Amygdala (tissue), 56 donors: ENCODE measurements at regions not wholly inside any gene's neighbourhood (a gene's known extent, or its start where the extent isn't known, plus 50 kb on each side); places are given as distances from the start of the nearest gene placed in this dataset.

Experiments used
- DNase-seq, 56 donors: peaks; one replicate each; lab custom pipeline; 2025; lab: John Stamatoyannopoulos, UW

DNA sequence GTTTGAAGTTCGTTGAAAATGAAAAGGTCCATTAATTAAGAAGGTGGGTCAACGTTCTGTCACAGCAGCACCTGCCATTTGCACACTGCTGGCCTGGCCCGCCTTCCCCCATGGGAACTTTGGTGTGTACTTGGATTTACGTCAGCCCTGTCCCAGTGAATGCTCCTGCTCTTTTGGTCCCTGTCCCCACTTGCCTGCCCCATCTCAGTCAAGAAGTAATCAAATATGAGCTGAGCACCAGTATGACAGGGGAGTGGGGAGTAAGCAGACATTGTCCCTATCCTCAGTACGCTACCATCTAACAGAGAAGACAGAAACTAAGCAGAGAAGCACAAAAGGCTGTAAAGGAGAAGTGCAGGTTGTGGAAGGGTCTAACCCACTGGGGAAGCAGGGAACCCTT, 65.1 kb downstream of the SLC4A3 start:
- DNase-seq, result no peak

DNA sequence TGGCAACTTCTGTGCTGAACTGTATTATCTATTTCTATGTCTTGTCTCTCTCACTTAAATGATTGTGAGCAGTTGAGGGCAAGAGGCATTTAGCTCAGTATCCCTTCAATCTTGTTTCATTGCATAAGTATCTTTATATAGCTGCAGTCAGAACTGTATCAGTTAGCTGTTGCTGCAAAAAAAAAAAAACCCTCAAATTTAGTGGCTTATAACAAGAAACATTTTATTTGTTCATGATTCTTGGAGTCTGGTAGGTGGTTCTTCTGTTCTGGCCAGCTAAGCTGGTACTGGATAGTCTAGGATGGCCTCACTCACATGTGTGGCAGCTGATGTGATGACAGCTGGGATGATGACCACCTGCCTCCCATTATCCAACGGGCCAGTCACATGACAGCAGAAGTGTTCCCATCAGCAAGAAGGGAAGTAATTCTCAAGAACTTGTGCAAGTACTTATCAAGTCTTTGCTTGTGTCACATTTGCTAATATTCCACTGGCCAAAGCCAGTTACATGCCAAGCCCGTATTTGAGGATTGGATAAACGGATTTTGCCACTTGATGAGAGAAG, 67.8 kb downstream of the SLC4A3 start:
- DNase-seq, result no peak

DNA sequence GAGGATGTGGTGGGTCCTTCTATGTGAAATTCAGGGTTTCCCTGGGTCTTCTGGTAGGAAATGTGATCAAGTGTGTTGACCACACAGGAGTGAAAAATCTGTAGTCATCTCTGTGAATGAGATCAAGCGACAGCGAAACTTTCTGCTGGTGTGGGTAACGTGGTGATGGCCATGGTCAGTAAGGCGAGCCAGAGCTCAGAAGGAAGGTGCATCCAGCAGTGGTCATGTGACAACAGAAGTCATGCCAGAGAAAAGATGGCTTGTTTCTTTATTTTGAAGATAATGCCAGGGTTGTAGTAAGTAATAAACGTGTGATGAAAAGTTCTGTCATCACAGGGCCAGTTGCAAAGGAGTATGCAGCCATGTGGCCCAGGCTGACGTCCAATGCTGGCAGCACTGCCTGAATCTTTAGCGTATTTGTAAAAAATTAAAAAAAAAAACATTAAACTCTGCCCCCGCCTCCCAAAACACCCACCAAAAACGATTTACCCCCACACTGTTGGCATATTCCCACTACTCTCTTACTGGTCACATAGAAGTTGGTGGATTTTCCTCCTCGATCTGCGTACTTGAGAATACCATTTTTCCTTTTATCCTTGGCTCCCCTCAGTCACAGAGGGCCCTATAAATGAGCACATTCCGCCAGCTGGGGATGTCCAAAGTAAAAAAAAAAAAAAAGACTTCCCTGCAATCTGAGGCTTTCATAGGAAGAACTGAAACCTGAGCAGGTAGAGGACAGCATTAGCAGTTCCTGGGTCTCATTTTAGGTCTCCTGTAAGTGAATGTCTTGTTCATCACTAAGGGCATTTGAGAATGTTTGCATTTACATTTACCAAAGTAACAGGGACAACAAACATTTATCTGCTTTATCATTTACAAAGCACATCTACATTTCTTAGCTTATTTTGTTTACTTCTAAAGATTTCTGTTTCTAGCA, 70.6 kb downstream of the SLC4A3 start:
- DNase-seq, result no peak

DNA sequence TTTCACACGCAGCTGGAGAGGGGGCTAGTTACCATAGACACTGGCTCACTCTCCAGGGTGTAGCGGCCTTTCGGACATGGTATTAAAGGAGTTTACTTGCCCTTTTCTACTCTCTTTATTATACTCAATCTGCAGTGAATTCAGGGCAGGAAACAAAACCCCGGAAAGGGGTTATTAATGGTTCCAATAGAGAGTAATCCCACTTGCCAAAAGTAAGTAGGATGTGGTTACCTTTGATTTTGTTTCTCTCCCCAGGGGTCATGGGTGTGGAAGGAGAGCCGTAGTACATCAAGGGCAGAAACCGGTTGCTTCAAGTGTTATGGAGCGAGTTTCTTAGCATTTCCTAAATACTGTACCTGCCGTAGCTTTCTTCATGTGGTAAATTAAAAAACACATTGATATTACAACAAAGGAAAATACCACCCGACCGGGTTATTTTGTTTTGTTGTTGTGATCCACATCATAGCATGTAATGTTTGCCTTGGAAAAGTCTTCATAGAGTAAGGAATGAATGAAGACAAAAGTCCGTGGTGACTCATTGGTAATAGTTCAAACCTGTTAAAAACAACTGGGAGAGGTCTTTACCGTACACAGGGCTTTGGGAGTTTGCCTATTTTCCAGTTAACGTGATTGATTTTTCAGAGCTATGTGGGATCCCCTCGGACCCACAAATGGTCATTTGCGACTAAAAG, 71.5 kb downstream of the SLC4A3 start:
- DNase-seq, result no peak

DNA sequence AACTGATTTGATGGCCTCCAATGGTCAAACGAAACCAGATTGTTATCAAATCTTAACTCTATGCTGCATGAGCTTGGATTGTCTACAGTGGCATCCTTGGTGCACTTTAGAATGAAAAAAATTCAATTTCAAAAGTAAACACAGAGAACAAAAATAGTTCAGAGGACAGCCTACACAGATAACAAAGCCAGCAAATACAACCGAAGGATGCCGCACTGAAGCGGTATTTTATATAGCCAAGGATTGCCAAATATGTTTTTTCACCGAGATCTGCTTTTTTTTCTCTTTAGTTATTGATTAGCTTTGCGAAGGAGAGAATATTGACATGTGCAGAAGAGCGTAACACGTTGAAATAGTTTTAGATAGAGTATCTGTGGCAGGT, 72.0 kb downstream of the SLC4A3 start:
- DNase-seq, result no peak

DNA sequence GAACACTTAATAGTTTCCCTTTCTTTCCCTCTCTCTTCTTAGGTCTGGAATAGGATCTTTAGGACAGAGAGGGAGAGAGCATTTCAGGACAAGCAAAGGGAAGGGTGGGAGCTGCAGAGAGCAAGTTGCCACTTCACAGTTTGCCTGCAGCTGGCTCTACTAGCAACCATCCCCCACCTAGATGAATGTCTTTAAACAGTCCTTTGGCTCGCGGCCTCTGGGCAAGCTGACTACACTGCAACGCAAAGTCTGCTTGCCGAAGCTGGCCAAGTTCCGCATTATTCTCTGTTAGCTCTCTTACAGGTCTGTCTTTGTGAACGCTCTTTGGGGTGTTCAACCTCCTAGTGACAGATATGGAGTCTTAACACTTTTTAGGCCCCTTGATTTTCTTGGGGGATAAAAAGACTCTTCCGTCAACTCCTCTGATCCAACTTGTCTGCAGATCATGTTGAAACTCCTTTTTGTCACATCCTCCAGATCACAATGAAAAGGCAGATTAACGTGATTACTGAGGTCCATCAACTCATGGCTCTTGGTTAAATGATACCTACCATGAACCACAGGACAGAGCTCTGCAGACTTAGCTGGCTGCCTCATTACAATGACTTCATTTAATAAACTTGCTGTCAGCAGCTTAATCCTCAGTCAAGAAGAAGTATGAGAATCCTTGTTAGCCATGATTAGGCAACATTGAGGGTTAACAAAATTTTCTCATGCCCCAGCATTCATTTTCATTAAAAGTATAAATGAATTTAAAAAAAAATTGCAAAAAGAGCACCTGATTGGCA, 74.6 kb downstream of the SLC4A3 start:
- DNase-seq, result peak in 16 of 56 donors; percentile 3 to 29 (median 10)

DNA sequence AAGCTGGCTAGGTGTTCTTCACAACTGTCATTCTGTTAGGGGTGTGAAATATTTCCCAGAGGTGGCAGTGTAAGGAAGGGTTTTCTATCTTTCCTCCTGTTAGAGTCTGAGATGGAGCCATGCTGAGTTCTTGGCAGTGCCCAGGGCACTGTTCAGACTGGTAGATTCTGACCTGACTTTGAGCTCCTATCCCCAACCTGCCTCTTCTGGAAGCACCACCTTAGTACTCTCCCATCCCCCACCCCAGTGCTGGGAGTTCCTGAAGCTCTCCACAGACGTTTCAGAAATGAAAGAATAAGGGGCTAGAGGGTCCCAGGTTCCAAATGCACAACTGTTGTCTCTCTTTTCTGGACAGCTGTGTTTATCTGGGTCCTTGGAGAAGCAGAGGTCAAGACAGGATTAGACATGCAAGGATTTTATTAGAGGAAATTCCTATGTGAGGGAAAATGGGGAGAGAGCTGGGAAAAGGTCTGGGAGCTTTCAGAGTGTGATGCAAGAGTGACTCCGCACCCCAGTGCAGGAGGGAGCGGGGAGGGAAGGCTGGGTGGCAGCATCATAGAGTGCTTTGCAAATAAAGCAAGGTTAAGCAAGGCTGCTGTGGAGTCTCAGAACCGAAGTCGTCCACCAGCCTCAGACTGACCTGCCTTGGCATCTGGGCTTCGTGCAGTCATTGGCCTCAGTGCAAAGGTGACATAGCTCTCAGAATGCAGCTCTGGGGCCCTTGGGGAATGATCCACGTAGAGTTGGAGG, 75.5 kb downstream of the SLC4A3 start:
- no peak for DNase-seq

DNA sequence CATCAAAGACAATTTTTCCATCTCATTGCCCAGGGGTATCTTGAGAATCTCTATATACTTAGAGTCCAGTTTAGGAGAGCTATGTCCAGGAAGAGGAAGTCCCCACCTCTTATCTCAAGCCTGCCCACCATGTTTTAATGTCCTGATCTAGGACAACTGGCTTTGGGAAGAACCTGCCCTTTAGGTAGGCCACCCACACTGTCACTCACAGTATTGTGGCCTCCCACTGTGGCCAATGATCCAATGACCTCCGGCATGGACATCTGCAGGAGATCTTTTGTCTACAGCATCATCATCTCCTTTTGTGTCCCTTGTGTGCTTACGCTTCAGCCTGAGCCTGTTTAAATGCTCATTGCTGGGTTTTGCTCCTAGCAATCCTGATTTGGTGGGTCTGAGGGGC, 77.4 kb downstream of the SLC4A3 start:
- no peak for DNase-seq

DNA sequence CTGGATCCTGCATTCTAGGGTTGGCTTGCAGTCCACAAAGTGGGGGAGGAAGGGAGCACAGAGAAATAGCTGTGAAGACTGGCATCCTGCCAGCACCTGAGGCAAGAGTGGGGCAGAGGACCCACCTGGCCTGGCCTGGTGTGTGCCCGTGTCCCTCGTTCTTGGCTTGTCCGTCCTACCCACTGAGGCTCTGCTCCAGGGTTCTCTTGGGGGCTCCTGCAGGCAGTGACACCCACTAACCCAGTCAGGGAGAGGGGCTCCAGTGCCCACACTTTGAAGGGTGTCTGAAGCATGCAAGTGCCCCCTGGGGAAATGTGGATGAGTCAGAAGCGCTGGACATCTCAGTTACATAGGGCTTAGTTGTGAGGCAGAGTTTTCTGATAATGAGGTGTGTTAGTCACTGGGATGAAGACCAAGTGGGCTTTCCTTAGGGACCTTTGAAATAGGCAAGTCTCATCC, 79.4 kb downstream of the SLC4A3 start:
- no peak for DNase-seq

DNA sequence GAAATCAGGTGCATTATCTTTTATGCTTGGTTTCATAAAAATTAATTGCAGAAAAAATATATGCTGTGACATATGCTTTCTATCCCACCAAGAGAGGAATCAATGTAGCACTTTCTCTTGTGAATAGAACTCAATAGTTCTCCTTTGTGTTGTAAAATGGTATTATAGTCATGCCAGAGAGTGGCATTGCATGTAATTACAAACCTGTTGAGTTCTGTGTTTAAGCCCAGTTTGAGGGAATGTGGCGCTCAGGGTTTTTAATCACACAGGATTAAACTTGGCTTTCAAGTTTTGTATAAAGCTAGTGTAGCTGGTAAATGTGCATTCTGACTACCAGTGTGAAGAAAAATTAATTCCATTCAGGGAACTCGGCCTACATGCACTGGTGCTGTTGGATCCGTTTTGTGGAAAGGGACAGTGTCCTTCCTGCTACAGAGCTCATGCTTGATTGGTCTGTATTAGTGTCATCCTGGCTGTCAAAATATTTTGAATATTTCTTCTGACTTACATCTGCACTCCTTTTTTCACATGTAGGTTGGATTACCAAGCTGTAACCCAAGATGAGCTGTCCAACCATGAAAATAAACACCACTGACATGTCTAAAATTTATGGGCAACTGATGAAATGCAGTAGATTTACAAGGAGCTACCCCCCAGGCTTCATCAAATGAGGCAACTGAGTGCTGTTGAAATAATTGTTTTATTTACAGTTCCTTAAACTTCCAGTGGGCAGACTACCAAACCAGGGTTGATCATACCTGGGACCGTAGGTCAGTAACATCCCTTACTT, 80.3 kb downstream of the SLC4A3 start:
- DNase-seq, result no peak

DNA sequence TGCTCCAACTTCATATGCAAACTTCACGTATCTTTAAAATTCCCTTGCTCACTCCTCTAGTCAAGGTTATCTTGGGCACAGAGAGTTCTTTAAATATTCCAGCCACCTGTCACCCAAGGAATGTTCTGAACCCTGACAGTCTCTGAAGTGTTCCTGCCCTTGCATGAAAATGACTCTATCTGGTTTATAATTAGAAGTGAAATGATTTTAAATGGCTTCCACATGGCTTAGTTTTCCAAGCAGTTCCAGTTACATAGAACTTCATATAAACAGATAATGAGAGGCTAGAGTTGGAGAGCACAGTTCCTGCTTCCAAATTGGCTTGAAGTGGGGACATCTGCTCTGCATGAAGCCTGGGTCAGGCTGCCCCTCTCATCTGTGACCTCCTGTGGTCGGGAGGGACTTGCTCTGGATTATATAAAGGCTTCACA, 81.9 kb downstream of the SLC4A3 start:
- no peak for DNase-seq

DNA sequence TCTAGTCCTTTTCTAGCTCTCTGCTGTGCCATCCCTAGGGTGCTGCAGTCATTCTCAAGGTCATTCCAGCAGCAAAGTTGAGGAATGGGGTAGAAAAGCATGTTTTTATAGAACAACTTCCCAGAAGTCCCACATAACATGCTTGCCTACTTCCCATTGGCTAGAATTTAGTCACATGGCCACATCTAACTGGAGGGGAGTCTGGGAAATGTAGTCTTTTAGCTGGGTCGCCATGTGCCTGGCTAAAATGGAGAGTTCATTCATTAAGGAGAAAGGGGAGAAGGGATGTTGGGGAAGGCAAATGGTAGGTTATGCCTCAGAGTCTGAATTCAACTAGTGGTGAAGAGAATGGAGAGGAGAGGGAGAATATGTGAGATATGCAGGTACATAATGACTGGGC, 85.7 kb downstream of the SLC4A3 start:
- no peak for DNase-seq

DNA sequence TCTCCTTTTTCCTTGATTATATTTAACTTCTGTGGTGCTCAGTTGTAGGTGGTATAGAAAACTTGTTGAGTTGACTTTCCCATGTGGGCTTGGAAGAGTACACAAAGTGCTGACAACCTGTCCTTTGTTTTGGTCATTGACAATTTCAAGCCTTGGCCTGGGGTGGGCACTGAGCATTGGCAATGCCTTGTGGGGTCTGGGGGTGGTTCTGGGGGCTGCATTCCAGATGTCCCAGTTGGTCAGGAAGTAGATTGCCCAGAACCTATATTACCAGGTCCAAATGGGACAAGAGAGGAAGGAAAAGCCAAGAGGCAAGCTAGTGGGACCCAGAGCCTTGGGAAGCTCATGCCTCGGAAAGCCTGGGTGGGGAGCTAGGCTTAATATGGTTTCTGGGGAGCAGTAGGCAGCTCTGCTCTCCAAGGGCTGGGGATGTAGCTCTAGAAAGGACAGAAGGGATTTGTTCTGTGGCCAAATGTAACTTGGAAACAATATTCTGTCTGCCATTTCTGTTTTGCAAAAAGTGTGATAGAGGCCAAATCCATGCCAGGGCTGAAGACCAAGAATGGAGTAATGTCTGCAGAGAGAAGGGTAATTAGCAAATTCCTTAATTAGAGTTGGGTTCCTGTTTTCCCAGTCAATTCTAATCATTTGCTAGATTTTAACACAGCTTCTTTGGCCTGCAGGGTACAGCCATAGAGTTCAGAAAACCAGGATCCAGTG, 87.4 kb downstream of the SLC4A3 start:
- DNase-seq, result no peak

DNA sequence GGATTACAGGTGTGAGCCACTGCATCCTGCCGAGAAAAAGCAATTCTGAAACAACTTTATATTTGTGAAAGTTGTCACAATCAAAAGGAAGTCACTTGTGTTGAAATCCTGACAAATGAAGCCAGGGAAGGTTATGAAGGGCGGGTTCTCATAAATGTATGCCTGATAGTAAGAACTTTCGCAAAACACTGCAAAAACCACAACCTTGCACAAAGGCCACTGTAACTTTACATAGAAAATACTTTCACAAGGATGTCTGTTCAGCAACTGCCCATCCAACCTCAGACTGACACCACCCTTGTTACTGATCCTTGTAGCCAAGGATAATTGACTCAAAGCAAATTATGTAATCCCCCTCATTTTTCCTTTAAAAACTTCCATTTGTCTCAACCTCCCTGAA, 90.6 kb downstream of the SLC4A3 start:
- DNase-seq, result no peak

DNA sequence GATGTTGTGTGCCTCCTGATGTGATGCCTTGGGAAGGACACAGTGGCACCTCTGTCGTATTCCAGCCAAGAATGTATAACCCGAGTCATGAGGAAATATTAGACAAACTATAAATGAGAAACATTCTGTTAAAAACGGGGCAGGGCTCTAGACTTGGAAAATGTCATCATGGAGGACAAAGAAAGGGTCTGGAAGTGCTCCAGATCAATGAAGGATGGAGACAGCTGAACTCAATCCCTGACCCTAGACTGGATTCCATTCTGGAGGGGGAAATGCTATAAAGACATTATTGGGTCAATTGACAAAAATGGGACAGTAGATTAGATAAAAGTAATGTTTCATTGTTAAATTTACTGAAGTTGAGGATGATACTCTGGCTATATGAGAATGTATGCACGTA, 92.1 kb downstream of the SLC4A3 start:
- no peak for DNase-seq

DNA sequence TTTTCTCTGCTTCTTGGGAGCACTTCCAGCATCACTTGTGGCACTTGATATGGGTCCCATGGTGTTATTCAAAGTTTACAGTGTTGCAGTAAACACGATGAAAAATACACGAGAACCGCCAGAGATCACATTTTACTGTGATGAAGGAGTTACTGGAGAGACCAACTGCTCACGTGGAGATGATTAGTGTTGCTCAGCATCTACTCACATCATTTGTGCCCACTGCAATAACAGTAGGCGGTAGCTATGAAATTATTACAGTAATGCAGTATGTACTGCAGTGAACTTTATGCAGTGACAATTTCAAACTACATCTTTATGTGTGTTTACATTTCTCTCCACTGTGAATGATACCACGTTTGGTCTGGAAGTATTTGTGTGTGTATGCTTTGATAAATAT, 93.5 kb downstream of the SLC4A3 start:
- DNase-seq, result no peak

DNA sequence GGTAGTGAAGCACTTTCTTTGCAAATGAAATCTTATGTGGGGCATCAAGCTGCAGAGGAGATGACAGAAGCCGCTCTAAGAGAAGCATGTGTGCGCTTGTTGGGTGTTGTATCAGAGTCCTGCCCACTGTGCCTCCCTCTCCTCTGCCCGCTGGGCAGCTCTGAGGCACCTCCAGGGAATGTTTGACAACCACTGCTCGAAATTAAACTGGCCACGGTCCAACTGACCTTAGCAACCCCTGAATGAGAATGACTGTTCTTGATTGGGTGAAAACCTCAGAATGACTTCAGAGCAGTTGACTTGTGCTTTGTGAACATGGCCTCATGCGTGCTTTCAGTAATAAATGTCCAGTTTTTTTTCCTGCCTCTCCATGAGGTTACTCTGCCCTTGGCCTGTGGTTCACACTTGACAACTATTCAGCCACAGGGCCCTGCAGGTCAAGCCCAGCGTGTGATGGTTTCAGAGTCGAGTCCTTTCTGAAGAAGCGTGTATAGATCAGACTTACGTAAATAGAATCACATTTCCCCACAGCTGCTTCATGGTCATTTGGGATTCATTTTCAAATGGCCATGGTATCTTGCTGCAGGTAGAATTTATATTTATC, 94.9 kb downstream of the SLC4A3 start:
- no peak for DNase-seq

DNA sequence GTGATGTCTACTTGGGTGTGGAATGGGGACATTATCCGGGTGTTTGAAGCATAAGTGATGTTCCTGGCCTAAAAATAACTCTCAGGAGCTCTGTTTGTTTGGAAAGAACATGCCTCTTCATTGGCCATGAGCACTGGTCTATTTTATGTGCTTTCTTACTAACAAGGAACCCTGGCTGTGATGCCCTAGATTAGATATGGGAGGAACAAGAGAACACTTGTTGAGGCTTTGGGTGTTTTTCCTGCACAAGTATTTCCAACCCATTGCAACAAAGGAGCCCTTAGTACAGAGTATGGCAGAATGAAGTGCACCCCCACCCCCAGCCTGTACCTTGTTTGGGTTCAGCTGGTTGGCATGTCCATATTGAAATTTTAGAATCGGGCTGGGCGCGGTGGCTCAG, 95.9 kb downstream of the SLC4A3 start:
- no peak for DNase-seq
